ENCODE measurements at regions not wholly inside any gene's neighbourhood (a gene's known extent, or its start where the extent isn't known, plus 50 kb on each side); places are given as distances from the start of the nearest gene placed in this dataset.
"Not testable (repeated sequence)": the region's sequence is repeated elsewhere in the genome, so short reads cannot be mapped to it uniquely, and the experiment has no call there.

DNA sequence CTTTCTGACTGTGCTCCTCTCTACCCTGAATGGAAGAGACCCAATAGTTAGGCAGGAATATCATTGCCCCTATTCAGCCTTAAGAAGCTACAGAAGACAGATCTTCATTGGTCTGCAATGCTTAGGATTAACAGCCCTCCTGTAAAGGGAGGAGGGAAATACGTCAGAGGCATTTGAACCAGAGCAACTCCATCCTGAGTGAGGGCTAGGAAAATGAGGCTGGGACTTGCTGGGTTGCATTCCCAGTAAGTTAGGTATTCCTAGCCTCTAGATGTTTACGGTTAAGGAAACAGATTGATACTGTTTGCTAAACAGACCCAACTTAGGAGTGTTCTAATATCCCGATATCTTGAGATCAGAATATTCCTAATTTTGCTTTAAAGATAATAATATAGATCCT lies 63.5 kb downstream of the PCDH18 start:
- DNase-seq (ENCODE audit: low read depth in 2 of 2): no peak

DNA sequence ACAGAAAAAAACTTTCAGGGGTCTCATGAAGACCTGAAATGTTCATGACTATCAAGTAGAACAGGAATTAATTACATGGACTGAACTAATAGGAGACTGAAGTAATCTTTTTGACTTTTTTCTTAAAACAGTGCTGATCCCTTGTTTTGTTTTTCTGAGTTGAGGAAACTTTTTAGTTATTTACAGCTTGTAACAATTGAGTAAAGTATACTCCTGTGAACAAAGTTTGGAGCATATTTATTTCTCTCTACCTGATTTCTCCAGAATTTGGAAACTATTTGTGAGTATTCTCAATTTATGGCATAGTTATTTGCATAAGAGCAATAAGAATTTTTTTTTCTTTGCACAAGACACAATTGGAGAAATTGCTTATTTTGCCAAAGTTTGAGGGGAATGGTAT lies 64.8 kb downstream of the PCDH18 start:
- no peak for DNase-seq (ENCODE audit: low read depth in 2 of 2)

DNA sequence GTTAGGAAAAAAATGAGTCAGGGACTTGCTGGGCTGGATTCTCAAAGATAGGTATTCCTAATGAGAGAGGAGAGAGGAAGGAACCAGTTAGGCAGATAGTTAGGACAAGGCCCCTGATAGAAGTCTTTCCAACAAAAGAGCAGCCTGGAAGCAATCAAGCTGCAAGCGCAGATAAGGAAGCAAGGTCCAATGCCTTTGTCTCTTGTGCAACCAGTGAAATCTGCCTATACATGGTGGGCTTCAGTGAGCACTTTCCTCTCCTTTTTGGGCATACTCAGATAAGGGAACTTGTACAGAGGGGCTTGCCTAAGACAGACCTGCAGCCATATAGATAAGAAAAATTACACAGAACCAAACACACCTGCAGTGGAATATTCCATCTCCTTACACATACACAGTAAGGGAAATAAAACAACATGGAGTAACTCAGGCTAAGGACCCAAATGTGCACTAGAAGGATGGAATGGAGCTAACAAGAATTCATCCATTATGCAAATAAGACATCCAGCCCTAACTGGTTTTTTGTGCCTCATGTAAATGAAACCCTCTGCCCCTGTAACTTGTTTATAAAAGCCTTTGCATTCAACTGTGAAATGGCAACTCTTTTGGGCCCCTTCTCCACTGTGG lies 68.8 kb downstream of the PCDH18 start:
- no peak for DNase-seq (ENCODE audit: low read depth in 2 of 2)

DNA sequence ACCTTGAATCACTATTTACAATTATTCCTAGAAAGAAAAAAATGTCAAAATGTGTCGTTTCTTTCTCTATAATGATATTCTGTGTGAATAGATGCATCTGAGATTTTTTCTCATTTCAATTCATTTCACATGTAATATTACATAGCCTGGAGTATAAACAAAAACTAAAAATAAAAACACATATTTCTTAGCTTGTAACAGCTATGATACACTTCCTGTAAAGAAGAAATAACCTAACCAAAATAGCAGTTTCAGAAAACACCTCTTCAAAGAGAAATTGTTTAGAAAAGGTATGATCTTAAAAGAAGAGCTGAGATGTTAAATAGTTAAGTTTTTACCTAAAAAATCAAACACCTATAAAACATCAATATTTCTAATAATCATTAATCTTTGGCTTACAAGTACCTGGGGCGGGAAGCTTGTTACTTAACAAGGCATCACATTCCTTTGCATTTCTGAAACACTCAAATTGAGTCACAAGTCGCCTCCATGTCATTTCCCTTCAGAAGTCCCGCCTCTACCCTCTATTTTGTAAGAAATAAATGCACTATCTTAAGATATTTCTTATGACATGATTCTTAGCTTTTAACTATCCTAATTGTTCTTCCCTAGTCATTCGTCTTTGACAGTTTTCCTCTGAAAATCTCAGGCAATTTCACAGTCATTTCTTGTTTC lies 76.5 kb downstream of the PCDH18 start:
- DNase-seq (ENCODE audit: low read depth in 2 of 2): no peak

DNA sequence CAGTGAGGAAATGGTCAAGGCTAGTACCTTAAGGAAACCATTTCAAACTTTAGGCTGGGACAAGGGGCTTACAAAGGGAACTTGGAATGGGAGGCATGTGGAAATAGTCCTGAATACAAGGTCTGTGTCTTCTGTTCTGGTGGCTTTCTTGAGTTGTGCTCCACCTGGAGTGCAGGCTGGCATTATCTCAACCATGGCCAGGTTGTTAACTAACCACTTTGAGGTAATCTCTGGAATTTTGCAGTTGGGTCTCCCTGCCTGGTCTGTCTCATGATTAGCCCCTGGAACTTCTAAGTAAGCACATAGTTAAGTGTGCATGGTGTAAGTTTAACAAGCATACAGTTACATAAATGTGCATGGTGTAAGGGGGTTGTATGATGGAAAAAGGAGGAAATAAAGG lies 77.5 kb downstream of the PCDH18 start:
- no peak for DNase-seq (ENCODE audit: low read depth in 2 of 2)

DNA sequence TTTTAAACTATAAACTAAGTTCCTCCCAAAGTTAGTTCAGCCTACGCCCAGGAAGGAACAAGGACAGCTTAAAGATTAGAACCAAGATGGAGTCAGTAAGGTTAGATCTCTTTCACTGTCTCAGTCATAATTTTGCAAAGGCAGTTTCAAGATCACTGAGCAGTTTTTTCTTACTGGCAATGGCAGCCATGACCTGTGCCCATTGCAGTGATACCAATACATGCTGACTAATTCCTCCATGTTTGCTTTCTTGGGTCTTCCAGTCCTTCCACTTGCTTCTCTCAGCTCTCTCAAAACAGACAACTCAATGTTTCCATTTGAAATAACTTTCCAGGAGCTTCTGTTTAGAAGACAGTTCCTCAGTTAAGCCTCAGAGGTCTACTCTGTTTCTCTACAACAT lies 79.5 kb downstream of the PCDH18 start:
- no peak for DNase-seq (ENCODE audit: low read depth in 2 of 2)

DNA sequence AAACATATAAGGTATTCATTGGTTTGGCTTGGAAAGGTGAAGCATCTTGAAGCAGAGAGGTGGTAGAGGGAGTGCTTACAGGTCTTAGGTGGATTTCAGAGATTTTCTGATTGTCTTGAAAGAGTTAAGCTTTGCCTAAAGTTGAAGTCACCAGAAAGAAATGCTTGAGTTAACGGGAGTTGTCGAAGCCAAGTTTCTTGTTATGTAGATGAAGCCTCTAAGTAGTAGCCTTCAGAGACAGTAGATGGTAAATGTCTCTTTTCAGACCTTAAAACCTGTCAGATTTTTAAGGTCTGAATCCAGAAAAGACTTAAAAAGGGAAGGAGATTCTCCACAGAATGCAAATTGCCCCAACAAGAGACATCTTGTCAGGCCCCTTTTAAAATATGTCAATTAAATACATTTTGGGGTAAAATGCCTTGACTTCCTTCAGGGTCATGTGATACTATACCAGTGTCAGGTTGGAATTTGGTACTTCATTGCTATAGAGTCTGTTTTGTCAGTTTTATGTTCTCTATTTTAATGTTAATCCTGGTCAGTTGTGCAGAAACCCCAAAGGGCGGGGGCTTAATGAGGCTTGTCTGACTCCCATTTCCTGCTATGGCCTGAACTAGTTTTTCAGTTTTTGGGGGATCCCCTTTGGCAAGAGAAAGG lies 81.0 kb downstream of the PCDH18 start:
- no peak for DNase-seq (ENCODE audit: low read depth in 2 of 2)

DNA sequence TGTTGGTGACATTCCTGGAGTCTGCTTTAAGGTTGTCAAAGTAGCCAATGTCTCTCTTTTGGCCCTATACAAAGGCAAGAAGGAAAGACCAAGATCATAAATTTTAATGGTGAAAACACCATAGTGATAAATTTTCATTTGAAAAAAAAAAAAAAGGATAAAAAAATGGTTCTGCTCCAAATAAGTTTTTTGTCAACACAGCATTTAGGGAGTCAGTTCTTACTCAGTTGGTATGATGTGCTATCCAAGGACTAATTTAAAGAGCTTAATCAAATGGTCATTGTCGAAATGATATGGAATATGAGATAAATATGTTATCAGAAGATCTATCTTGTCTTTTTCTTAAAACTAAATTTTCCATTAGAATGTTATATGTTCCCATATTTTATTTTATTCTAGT lies 83.9 kb downstream of the PCDH18 start:
- no peak for DNase-seq (ENCODE audit: low read depth in 2 of 2)

DNA sequence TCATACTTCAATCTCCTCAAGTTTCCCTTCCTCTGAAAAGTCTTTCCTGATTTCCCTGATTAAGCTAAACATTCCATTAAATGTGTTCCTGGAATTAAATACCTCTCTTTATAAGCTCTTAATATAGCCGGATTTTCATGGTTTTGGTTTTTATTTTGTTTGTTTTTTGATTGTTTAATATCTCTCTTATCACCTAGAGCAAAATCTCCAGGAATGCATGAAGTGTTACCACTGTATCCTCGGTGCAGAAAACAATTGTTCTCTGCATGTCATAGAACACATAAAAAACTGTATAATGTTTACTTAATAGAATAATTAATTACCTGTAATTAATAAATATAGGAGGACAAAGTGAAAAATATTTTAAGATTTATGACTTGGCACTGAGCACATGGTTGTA lies 86.2 kb downstream of the PCDH18 start:
- DNase-seq (ENCODE audit: low read depth in 2 of 2): no peak

DNA sequence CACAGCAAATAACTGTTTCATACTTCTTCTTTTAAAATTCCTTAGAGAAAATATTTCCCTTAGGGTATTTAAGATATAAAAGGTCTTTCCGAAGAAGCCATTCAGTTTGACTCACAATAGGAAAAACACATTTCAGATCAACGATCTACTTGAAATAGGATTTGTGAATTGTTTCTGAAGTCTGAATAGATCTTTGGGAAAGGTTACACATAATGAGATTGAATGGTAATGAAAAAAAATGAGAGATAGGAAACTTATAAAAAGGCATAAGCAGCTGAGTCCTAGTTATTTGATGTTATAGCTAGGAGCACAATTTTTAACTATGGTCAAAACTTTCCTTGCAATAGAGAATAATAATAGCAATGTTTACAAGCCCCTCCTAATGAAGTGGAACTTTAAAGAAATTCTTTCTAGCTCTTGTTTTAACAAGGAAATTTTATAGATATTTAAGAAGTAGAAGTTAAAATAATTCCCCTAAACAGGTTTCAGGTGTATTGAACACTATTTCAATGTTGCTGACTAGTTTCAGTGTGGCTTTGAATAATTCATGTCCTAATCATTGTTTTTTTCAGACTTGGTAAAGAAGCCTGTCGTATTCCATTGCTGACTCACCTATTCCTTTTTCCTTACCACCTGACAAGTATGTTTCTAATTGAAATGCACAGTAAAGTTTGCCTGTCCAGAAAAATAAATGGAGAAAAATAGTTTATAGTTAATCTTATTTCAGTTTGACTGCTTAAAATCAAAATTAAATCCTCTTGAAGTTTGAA lies 89.1 kb downstream of the PCDH18 start:
- DNase-seq (ENCODE audit: low read depth in 2 of 2): no peak

DNA sequence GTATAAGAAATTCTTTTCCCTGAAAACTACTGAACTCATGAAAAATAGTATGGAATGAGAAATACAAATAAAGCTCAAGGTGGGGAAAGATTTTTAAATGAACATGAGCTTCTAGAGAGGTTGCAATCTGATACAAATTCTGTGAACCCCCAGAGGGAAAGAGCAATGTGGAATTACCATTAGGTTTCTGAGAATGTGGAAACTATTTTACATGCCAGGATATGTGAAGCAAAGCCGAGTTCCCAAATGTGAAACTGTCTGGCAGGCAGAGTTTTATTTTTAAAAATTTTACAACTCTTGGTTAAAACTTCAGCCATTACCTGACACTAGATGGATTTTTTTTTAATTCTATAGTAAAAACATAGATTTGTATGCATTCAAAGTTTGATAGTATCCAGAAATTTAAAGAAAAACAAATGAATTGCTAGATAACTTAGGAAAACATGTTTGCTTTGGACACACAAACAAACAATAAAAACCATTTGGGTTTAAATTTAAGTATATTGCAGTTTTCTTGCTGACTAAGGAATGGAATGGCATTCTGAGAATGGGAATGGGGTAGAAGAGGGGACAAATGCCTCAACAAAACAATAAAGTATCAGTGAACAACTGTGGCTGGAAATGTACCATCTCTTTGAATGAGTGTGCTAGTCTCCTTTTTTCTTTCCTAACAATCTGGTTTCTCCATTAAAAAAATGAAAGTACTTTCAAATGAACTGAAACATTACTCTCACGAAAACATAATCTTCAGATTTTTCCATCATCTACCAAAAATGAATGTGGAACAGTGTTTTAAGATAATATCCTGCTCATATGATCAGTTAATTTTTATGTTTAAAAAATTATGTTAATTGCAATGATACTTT lies 99.6 kb downstream of the PCDH18 start:
- DNase-seq (ENCODE audit: low read depth in 2 of 2): no peak

DNA sequence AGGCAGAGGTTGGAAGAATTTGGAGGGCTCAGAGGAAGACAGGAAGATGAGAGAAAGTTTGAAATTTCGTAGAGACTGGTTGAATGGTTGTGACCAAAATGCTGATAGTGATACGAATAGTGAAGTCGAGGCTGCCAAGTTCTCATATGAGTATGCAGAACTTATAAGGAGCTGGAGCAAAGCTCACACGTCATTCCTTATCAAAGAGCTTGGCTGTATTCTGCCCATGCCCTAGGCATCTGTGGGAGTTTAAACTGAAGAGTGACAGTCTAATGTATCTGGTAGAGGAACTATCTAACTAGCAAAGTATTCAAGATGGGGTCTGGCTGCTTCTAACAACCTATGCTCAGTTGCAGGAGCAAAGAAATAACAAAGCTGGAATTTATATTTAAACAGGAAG lies 102.1 kb downstream of the PCDH18 start:
- DNase-seq (ENCODE audit: low read depth in 2 of 2): no peak

DNA sequence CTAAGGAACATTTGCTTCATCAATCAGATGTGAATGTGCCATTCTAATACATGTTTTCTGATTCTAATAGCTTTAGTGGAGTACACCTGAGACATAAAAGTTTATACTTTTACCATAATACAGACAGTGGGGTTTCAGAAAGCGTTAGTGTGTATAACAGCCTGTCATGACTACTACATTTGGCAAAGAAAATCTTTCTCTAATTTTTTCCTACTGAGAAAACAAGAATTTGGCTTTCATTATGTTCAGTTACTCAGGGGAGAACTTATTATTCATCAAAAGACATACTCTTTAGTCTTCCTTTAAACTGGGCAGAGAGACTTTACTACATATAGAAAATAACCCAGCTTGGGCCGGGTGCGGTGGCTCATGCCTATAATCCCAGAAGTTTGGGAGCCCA lies 104.9 kb downstream of the PCDH18 start:
- no peak for DNase-seq (ENCODE audit: low read depth in 2 of 2)

DNA sequence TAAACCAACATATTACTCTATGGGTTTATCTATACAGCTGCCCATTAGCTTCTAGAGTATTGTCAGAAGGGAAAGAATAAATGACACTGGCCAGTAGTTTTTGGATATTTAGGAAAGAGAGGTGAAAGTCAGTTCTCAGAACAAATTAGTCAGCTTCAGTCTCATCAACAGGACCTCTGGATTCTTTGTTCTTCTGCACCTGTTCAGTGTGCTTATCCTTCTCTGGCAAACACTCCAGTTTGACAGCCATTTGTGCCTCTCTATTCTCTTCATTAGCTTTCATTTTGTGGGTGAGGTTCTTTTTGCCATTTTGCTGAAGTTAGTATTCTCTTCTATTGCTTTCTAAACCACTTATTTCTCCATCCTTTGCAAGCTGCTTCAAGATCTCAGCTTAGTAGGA lies 107.0 kb downstream of the PCDH18 start:
- DNase-seq (ENCODE audit: low read depth in 2 of 2): no peak

DNA sequence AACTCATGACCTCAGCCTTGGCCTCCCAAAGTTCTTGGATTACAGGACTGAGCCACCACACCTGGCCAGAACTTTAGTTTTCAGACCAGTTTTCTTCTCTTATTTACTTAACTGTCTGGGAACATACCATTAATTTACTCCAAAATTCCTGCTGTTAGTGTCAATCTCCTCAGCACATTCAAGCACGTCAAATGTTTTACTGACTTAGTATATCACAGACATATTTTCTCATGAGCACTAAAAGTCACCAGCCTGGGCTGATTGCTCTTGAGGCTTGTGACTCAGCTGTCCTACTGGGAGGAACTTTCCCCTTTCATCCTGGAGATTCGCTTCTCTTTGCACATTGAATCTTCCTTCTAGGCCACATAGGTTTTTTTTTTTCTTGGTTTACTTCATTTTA lies 109.6 kb downstream of the PCDH18 start:
- no peak for DNase-seq (ENCODE audit: low read depth in 2 of 2)

DNA sequence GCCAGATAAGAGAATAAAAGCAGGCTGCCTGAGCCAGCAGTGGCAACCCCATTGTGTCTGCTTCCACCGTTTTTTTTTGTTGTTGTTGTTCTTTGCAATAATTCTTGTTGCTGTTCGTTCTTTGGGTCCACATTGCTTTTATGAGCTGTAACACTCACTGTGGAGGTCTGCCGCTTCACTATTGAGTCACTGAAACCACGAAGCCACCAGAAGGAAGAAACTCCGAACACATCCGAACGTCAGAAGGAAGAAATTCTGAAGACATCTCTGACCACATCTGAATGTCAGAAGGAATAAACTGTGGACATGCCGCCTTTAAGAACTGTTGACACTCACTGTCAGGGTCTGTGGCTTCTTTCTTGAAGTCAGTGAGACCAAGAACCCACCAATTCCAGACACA lies 110.5 kb downstream of the PCDH18 start:
- DNase-seq (ENCODE audit: low read depth in 2 of 2): no peak

DNA sequence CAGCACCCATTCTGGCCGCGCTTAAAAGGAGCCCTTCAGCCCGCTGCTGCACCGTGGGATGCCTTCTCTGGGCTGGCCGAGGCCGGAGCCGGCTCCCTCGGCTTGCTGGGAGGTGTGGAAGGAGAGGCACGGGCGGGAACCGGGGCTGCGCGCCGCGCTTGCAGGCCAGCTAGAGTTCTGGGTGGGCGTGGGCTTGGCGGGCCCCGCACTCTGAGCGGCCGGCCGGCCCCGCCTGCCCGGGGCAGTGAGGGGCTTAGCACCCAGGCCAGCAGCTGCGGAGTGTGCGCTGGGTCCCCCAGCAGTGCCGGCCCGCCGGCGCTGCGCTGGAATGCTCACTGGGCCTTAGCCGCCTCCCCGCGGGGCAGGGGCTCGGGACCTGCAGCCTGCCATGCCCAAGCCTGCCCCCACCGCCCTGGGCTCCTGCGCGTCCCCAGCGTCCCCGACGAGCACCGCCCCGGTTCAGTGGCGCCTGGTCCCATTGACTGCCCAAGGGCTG lies 111.3 kb downstream of the PCDH18 start:
- no peak for DNase-seq (ENCODE audit: low read depth in 2 of 2)

DNA sequence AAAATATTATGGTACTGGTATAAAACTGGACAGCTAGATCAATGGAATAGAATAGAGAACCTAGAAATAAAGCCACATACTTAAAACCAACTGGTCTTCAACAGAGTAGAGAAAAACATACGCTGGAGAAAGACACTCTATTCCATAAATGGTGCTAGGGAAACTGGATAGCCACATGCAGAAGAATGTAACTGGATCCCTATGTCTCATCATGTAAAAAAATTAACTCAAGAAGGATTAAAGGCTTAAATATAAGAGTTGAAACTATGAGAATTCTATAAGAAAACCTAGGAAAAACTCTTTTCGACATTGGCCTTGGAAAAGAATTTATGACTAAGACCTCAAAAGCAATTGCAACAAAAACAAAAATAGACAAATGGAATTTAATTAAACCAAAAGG lies 114.6 kb downstream of the PCDH18 start:
- DNase-seq (ENCODE audit: low read depth in 2 of 2): no peak

DNA sequence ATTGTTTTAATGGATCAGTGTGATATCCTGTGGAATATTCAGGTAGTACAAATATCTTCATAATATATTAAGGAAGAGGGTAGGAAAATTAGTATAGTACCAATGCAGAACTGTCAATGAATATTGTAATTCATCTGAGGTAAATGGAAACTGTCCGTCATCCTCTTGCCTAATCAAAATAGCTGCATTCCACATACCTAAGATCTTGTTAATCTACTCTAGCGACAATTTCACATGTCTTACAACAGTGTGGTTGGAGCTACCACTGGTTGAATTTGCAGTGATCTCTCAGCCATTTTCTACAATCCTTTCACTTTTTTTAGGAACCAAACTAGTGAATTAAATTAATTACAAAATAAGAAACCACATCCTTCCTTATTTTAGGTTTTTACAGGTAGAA lies 117.5 kb downstream of the PCDH18 start:
- DNase-seq (ENCODE audit: low read depth in 2 of 2): no peak

DNA sequence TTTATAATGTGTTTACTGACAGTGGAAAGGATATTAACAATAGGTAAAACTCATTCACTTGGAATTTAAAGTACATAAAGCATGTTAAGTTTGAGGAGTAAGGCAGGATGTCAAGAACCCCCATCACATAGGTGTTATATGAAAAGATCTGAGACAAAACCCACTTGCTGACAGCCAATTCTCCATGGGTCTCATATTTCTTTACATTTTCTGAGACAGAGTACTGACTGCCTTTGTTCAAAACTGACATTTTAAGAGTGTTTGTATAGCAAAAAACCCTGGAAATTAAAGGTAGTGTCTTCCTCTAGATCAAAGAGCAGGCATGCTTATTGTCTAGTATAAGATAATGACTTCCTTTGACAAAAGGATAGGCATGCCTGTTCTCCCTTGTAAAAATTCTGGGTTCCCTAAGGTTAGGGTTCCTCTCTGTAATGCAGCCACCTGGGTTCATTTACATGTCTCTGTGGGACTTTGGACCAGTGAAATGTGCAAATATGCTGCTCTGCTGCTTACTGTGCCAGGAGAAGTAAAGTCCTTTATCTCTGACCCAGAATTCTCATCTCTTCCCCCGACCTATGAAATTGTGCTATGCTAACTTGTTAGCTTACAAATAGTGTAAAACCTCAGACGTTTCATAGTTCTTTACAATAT lies 123.6 kb downstream of the PCDH18 start:
- no peak for DNase-seq (ENCODE audit: low read depth in 2 of 2)

DNA sequence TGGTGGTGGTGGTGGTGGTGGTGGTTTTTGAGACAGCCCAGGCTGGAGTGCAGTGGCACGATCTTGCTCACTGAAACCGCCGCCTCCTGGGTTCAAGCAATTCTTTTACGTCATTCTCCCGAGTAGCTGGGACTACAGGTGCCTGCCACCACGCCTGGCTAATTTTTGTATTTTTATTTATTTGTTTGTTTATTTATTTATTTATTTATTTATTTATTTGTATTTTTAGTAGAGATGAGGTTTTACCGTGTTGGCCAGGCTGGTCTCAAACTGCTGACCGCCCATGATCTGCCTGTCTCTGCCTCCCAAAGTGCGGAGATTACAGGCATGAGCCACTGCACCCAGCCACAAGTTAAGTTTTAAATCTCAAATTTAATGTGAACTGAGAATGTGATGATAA lies 126.5 kb downstream of the PCDH18 start:
- not testable (repeated sequence) for DNase-seq (ENCODE audit: low read depth in 2 of 2)

All from stimulated activated CD4-positive, alpha-beta T cell treated with anti-CD3 and anti-CD28 coated beads, Interleukin-15, amount 100 ng/mL, for 48 hours (primary cell).